Sciatic nerve (tissue), 2 donors: ENCODE measurements at regions not wholly inside any gene's neighbourhood (a gene's known extent, or its start where the extent isn't known, plus 50 kb on each side); places are given as distances from the start of the nearest gene placed in this dataset.

ENCODE experiments used
- ATAC-seq: fragments of 200-7000 bp; cut with Tn5 transposase; one replicate; pipeline ENCODE4 v1.9.1; 2020; ENCODE audit warnings: mild to moderate bottlenecking, moderate library complexity
- DNase-seq: peaks from one replicate; pipeline ENCODE4 v3.0.0-alpha.2; 2020; ENCODE audit warnings: low spot score
- intact Hi-C: fragments of 100-400 bp; cut with DNase I; formaldehyde crosslinking; loops from one replicate; pipeline ENCODE4 v1.14.2; 2022
- donor health status: DM: no; HTN: no; CAD: no.
- donor health status: DM: no; HTN: no; CAD: no.

DNA sequence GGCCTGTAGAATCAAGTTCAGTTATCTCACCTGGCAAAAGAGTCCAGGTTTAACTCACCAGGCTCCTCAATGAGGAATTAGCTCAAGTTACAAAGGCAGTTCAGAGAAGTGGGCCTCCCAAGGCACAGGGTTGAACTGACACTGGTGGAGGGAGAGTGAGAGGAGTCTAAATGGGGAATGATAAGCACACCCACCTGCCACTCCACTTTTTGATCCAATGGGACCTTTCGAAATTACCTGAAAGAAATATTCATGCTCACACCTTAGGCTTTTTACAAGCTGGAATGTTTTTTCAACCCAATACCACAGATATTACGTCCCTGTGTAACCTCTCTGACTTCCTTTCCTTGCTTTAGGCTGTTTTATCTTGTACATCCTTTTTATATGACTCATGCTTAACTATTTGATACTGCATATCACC lies 642.7 kb upstream of the TENM4 start:
- intact Hi-C loops: no loop called here

DNA sequence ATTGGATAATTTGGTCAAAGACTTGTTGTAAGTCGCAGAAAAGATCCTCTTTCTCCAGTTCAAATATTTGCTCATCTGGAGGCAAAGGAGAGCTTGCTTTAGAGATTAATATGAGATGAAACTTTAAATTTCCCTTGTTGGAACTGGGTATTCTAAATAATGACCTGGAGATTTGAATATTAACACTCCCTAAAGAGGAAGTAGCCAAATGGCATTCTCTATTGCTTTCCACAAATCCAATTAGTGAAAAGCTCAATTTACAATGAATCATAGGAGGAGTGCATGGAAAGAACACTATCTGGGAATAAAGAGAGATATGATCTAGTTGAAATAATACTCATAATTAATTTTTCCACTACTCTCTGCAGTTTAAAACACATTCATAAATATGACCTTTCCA lies 641.6 kb upstream of the TENM4 start:
- no peak for DNase-seq
- intact Hi-C loops: no loop called here
- no peak for ATAC-seq

More for the DNA sequence above, 642.7 kb upstream of the TENM4 start:
- DNase-seq (no peak), ATAC-seq (no peak)

DNA sequence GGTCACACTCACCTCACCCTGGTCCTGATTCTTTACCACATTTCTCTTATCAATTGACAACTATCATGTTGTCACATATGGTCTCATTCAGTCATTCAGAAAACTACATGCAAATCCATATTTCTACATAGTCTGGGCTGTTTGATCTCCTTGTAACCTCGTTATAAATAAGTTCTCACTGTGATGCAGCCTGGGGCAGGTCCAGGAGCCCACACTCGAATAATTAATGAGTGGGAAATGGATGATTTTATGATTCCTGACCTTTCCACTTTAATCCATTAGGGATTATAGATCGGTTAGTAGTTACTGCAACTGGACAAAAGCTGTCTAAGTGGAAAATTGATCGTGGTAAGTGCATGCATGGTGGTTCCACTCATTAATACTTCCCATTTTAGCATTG lies 636.3 kb upstream of the TENM4 start:
- no peak for ATAC-seq
- intact Hi-C loops: no loop called here
- no peak for DNase-seq

DNA sequence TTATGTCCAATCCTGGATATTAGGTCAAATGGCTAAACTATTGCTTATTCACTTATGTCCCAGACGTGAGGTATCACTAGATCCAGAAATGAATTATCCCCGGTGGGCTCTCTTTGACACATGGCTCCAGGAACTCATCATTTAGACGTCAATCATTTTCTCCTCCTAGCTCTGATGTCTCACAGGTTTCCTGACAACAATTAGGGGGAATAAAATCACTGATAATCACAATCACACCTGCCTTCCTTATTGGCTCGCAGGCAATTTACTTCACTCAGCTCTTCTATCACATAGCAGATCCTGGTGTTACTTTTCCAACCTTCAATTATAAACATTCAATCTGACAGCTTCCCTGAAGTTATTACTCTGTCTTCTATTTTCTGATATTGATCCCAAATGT lies 634.0 kb upstream of the TENM4 start:
- DNase-seq: no peak
- no peak for ATAC-seq
- intact Hi-C loops: no loop called here

GRCh38 chr11:80066291-80066690 lies 625.5 kb upstream of the TENM4 start:
- intact Hi-C loops: no loop called here
- DNase-seq: no peak
- ATAC-seq: no peak

DNA sequence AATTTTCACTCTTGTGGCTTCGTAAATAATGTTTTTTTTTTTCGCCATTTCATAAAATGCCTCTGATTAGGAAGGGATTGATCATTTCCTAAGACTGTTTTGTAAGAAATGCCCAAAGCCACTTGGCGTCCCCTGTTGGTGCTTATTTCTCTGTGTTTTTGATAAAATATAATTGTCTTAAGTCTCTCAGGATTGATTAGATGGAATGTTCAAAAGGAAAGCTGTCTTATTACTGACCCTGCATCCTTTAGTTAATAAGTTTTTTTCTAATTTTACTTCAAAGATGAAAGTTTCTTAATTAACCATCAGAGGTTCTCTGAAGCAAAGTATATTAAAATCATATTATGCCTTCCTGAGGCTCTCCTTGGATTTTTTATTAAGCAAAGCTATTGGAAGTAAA lies 624.3 kb upstream of the TENM4 start:
- ATAC-seq (no peak), DNase-seq (no peak)
- intact Hi-C loops: no loop called here

GRCh38 chr11:80061056-80061455 lies 620.2 kb upstream of the TENM4 start:
- ATAC-seq (no peak), DNase-seq (no peak)
- intact Hi-C loops: no loop called here

GRCh38 chr11:80054582-80055165 lies 613.8 kb upstream of the TENM4 start:
- no peak for ATAC-seq

DNA sequence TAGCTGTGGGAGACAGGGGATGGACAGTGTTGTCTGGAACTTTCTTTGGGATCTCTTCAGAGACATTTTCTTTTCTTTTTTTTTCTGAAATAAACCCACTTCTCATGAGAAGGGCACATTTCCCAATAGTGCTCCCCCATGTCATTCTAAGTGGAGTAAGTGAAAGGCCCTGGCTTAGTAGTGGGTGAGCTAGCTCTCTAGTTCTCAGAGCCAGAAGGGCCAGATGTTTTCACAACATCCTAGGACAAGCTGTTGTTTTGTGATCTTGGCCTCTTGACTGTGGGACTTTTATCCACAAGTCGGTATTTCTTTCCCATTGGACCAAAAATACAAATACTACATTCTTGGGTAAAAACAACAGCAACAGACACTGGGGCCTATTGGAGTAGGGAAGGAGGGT lies 607.7 kb upstream of the TENM4 start:
- intact Hi-C loops: no loop called here
- peak; percentile 44 for ATAC-seq
- no peak for DNase-seq

More at GRCh38 chr11:80054582-80055165, 613.8 kb upstream of the TENM4 start:
- intact Hi-C loops: no loop called here
- DNase-seq: no peak

- intact Hi-C loops: no loop called here
Observed at GRCh38 chr11:80041136-80042000, 600.5 kb upstream of the TENM4 start.

DNA sequence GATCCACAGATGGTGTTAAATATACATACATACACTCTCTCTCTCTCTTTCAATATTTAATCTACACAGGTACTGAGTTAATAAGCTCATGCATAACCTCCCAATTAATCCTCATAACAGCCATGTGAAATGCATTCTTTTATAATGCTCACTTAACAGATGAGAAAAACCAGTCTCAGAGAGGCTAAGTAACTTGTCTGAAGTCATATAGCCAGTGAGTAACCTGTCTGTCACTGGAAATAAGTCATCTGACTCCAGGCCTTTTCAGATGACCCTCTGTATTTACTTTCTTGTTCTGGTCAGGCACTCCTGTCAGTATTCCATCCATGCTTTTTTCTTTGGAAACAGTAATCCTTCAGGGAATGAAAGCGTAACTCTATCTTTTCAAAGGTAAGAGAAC lies 594.0 kb upstream of the TENM4 start:
- ATAC-seq (no peak), DNase-seq (no peak)
- intact Hi-C loops: no loop called here

More at GRCh38 chr11:80041136-80042000, 600.5 kb upstream of the TENM4 start:
- ATAC-seq (no peak), DNase-seq (no peak)

- intact Hi-C loops: no loop called here
- DNase-seq (no peak), ATAC-seq (no peak)
Observed at GRCh38 chr11:80031014-80031600, 590.3 kb upstream of the TENM4 start.

DNA sequence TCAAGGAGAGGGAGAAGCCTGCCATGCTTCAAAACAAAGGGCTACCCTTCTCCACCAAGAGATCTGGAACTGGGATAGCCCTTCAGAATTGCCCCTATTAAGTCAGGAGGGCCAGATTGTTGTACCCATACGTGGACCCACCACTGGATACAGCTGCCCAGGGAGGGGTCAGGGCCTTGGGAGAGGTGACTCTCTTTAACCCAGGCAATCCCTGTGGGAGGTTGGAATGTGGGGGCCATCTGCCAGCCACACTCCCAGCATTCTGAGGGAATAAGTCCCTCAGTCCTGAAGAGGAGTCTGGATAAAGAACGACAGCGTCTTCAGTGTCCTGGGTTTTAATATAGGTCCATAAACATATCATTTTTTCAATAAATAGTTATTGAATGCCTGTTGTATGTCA lies 588.2 kb upstream of the TENM4 start:
- ATAC-seq: no peak
- intact Hi-C loops: no loop called here
- DNase-seq: no peak

DNA sequence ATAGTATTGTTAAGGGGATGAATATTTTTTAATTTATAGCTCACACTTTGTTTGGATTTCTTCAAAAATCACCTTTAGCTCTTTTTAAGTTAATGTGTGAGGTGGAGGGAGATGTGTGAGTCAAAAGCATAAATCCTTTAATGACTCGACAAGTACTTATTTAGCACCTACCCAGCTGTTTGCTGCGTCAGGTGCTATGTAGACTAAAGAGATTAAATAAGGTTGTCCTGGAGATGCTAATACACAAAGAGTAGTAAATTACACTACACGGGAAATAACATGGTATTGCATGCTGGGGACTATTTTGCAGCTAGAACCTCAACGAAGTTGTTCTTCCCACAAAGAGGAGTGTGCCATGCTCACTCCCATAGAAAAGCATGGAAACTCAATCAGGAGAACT lies 583.3 kb upstream of the TENM4 start:
- ATAC-seq (no peak), DNase-seq (no peak)
- intact Hi-C loops: no loop called here

- intact Hi-C loops: no loop called here
- no peak for DNase-seq
- no peak for ATAC-seq
Observed at GRCh38 chr11:80023386-80023785, 582.6 kb upstream of the TENM4 start.

DNA sequence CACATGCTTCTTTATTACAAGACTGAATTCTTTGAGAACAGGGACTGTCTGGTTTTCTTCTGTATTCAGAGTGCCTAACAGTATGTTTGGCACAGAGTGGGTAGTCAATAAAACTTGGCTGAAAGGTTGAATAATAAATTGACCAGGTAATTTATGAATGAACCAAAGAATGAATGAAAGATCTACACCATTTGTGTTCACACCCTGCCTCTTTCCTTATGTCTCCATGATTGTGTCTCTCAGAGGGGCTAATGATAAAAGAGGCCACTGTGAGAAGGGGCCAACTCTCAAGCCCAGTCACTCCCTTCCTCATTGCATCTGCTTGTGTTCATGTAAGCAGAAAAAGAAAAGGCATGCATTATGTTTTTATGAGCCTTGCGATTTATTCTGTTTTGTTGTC lies 569.7 kb upstream of the TENM4 start:
- no peak for DNase-seq
- no peak for ATAC-seq
- intact Hi-C loops: no loop called here

GRCh38 chr11:80009081-80009480 lies 568.3 kb upstream of the TENM4 start:
- no peak for ATAC-seq
- no peak for DNase-seq
- intact Hi-C loops: no loop called here

GRCh38 chr11:80007616-80008015 lies 566.8 kb upstream of the TENM4 start:
- ATAC-seq: no peak
- intact Hi-C loops: no loop called here
- DNase-seq: no peak

DNA sequence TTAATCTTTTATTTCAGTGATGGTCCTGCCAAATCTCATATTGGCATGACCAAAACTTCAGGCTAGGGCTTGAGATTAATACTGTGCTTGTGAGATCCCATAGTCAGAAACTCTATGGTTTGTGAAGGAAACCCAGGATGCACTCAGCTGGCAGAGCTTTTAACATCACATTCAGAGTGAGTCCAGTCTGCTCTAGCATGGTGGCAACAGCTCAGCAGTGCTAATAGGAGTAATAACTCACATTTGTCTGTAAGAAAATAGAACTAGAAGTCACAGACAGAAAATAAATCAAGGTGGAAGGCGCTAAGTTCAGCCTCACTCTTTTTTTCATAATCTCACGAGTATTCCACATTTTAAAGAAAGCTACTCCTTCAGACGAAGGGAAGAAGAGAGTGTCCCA lies 549.3 kb upstream of the TENM4 start:
- ATAC-seq: no peak
- intact Hi-C loops: no loop called here
- DNase-seq: no peak

DNA sequence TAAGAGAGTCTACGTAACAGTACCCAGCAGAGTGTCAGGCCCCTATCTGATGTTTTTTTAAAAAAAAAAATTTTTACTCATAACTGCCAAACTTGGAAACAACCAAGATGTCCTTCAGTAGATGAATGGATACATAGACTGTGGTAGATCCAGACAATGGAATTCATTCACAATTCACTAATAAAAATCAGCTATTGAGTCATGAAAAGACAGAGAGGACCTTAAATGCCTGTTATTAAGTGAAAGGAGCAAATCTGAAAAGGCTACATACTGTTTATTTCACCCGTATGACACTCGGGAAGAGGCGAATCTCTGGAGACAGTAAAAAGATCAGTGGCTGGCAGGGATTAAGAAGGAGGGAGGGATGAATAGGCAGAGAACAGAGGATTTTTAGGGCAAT lies 541.4 kb upstream of the TENM4 start:
- intact Hi-C loops: no loop called here
- ATAC-seq: peak; percentile 83
- DNase-seq: no peak
